GM12873 (cell line): ENCODE measurements at regions not wholly inside any gene's neighbourhood (a gene's known extent, or its start where the extent isn't known, plus 50 kb on each side); places are given as distances from the start of the nearest gene placed in this dataset.

ENCODE experiments used
- CTCF ChIP-seq: IDR thresholded peaks from 2 replicates; pipeline ENCODE4 v1.5.1; 2012; ENCODE audit warnings: low read depth, mild to moderate bottlenecking, moderate library complexity, low read length, control low read depth; ENCODE audit not compliant: insufficient read depth; ENCODE audit errors: missing control alignments

GRCh38 chr12:90260136-90260535 lies 551.5 kb upstream of the ATP2B1 start:
- TF ChIP-seq CTCF: no peak

GRCh38 chr12:90257927-90258624 lies 549.4 kb upstream of the ATP2B1 start:
- no peak for TF ChIP-seq CTCF

GRCh38 chr12:90254796-90255195 lies 546.2 kb upstream of the ATP2B1 start:
- TF ChIP-seq CTCF: no peak

- TF ChIP-seq CTCF: peak; percentile 56
Measured at GRCh38 chr12:90253674-90254181, 545.1 kb upstream of the ATP2B1 start.

GRCh38 chr12:90253136-90253535 lies 544.5 kb upstream of the ATP2B1 start:
- TF ChIP-seq CTCF: no peak

GRCh38 chr12:90250766-90251165 lies 542.1 kb upstream of the ATP2B1 start:
- TF ChIP-seq CTCF: no peak

- TF ChIP-seq CTCF: no peak
Measured at GRCh38 chr12:90250042-90250441, 541.4 kb upstream of the ATP2B1 start.
